GM18909 (cell line): ENCODE measurements at regions not wholly inside any gene's neighbourhood (a gene's known extent, or its start where the extent isn't known, plus 50 kb on each side); places are given as distances from the start of the nearest gene placed in this dataset.

Experiments
- ATAC-seq: cut with Tn5 transposase; IDR thresholded peaks from one replicate; pipeline ENCODE4 v1.9.1; 2021; ENCODE audit warnings: mild to moderate bottlenecking; ENCODE audit not compliant: unreplicated experiment, poor library complexity

GRCh38 chr1:216794586-216794985 is 71.4 kb upstream of the ESRRG start:
- no peak for ATAC-seq

GRCh38 chr1:216793973-216794372 is 70.7 kb upstream of the ESRRG start:
- ATAC-seq = no peak

- no peak for ATAC-seq
Observed at GRCh38 chr1:216793303-216793702, 70.1 kb upstream of the ESRRG start.

DNA sequence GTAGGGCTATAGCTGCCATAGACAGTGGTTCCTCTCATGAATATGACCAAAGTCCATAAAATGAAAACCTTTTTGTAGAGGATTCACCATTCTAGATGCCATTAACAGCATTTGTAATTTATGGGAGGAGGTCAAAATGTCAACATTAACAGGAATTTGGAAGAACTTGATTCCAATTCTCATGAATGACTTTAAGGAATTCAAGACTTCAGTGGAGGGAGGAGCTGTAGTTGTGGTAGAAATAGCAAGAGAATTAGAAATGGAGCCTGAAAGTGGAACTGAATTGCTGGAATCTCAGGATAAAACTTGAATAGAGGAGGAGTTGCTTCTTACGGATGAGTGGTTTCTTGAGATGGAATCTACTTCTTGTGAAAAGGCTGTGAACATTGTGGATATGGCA is 65.4 kb upstream of the ESRRG start:
- no peak for ATAC-seq

GRCh38 chr1:216785737-216786136 is 62.5 kb upstream of the ESRRG start:
- ATAC-seq = no peak

- ATAC-seq = no peak
Observed at GRCh38 chr1:216785221-216785620, 62.0 kb upstream of the ESRRG start.

DNA sequence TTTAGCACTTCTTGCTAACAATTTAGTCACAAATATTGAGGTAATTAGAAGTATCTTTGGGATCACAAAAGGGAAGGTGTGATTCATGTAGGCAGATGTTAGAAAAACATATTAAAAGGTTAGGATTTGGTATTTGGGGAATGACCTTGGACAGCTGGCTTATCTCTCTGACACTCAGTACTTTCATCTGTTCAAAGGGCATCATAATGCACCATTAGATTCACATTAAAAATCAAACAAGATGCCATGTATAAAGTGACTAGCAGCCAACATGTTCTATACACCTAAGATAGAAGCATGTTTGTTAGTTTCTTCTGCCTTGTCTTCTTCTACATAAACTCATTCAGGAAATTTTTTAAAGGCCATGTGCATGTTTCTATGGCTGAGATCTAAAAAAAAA is 56.5 kb upstream of the ESRRG start:
- ATAC-seq = no peak

DNA sequence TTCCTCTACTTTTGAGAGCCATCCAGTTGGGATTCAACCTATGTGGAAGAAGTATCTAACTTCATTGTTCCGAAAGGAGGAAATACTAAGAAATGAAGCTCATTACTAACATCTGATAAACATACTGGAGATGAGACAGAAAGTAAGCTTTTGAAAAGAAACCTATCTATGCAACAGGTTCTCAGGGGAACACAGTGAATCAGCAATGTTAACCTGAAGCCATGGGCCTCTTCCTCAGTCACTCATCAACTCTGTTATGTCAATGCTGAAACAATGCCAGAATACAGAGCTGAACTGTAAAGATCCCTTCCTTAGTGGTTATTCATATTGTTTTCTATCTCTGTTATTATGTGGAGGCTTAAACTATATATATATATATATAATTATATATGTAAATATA is 55.5 kb upstream of the ESRRG start:
- ATAC-seq = no peak

DNA sequence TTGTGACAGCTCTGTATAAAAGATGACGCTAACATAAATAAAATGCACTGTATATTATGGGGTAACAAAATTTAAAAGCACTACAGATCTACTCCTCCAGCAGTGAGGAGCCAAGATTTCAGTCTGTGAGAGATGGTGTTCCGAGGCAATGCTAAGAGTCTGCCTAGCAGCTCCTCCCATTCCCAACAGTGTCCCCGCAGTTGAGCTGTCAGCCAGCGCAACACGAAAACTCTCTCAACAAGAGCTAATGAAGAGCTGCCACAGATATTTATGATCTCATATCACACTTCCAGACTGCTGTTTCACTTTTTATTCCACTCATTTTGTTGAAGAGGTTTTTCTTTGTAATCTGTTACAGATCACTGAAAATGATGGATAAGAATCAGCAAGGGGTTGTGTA is 53.9 kb upstream of the ESRRG start:
- no peak for ATAC-seq
